Astrocyte (in vitro differentiated cells and primary cell): ENCODE measurements at regions not wholly inside any gene's neighbourhood (a gene's known extent, or its start where the extent isn't known, plus 50 kb on each side); places are given as distances from the start of the nearest gene placed in this dataset.

Experiments used
- DNase-seq: peaks from one replicate; pipeline ENCODE4 v3.0.0-alpha.2; 2010; ENCODE audit warnings: low read depth
- FAIRE-seq: peaks from 2 replicates; lab custom pipeline; 2011; peaks lifted over from hg19 to GRCh38; lab: Jason Lieb, UNC
- H2AFZ ChIP-seq: 2 replicates; pipeline ENCODE4 v1.6.0; 2012; ENCODE audit warnings: low read depth, low read length, inconsistent platforms
- H3K27ac ChIP-seq: 2 replicates; pipeline ENCODE4 v1.5.1; 2011; ENCODE audit warnings: low read depth, low read length, inconsistent platforms
- H3K27me3 ChIP-seq: 2 replicates; pipeline ENCODE4 v1.6.0; 2011; ENCODE audit warnings: low read length, inconsistent platforms; ENCODE audit not compliant: insufficient read depth
- H3K36me3 ChIP-seq: 2 replicates; pipeline ENCODE4 v1.5.1; 2011; ENCODE audit warnings: low read length, inconsistent platforms; ENCODE audit not compliant: insufficient read depth
- H3K4me1 ChIP-seq: 2 replicates; pipeline ENCODE4 v1.5.1; 2011; ENCODE audit warnings: low read length, inconsistent platforms; ENCODE audit not compliant: insufficient read depth
- H3K4me2 ChIP-seq: 2 replicates; pipeline ENCODE4 v1.6.0; 2012; ENCODE audit warnings: low read length, inconsistent platforms
- H3K4me3 ChIP-seq: 2 replicates; pipeline ENCODE4 v1.5.1; 2011; ENCODE audit warnings: low read depth, mild to moderate bottlenecking, low read length, inconsistent platforms; ENCODE audit not compliant: insufficient read depth
- H3K79me2 ChIP-seq: 2 replicates; pipeline ENCODE4 v1.6.0; 2012; ENCODE audit warnings: mild to moderate bottlenecking, low read length, inconsistent platforms; ENCODE audit not compliant: insufficient read depth
- H3K9ac ChIP-seq: 2 replicates; pipeline ENCODE4 v1.6.0; 2012; ENCODE audit warnings: mild to moderate bottlenecking, low read length, inconsistent platforms
- H3K9me3 ChIP-seq: 2 replicates; pipeline ENCODE4 v1.5.1; 2012; ENCODE audit warnings: low read depth, mild to moderate bottlenecking, low read length, inconsistent platforms; ENCODE audit not compliant: insufficient read depth
- H4K20me1 ChIP-seq: 2 replicates; pipeline ENCODE4 v1.6.0; 2012; ENCODE audit warnings: low read length, inconsistent platforms; ENCODE audit not compliant: insufficient read depth
- H3K27ac Mint-ChIP-seq: one replicate; pipeline ENCODE4 v1.8.0; 2021; ENCODE audit warnings: mild to moderate bottlenecking, mixed read lengths; ENCODE audit not compliant: unreplicated experiment
- H3K27me3 Mint-ChIP-seq: one replicate; pipeline ENCODE4 v1.8.0; 2021; ENCODE audit warnings: low read depth, mixed read lengths; ENCODE audit not compliant: unreplicated experiment
- H3K36me3 Mint-ChIP-seq: one replicate; pipeline ENCODE4 v1.8.0; 2021; ENCODE audit warnings: low read depth, mixed read lengths; ENCODE audit not compliant: unreplicated experiment
- H3K4me1 Mint-ChIP-seq: one replicate; pipeline ENCODE4 v1.8.0; 2021; ENCODE audit warnings: low read depth, mixed read lengths; ENCODE audit not compliant: unreplicated experiment
- H3K4me3 Mint-ChIP-seq: one replicate; pipeline ENCODE4 v1.8.0; 2021; ENCODE audit warnings: mild to moderate bottlenecking, moderate library complexity, mixed read lengths; ENCODE audit not compliant: unreplicated experiment
- H3K9me3 Mint-ChIP-seq: one replicate; pipeline ENCODE4 v1.8.0; 2021; ENCODE audit warnings: mild to moderate bottlenecking, mixed read lengths; ENCODE audit not compliant: unreplicated experiment
- CTCF ChIP-seq: IDR thresholded peaks from 2 replicates; pipeline ENCODE4 v1.5.1; 2011; ENCODE audit warnings: low read depth, mild to moderate bottlenecking, inconsistent platforms, low read length, moderate library complexity; ENCODE audit not compliant: insufficient read depth
- EZH2 ChIP-seq: IDR thresholded peaks from 2 replicates; pipeline ENCODE4 v1.6.1; 2012; ENCODE audit warnings: mild to moderate bottlenecking, low read length, inconsistent platforms; ENCODE audit not compliant: insufficient read depth

- no peak for TF ChIP-seq EZH2
- TF ChIP-seq CTCF: no peak
- Histone ChIP-seq H3K36me3 (no peaks in the 10 kb centered on the region), H3K79me2 (no peaks in the 10 kb centered on the region), H3K4me1 (peaks cover 10% of the 10 kb centered on the region), H3K4me3 (no peak overlapping the region), H3K9ac (no peak overlapping the region), H3K9me3 (no peaks in the 10 kb centered on the region), H4K20me1 (no peaks in the 10 kb centered on the region), H3K27ac (no peak overlapping the region), H3K4me2 (peak overlapping the region; percentile 60), H2AFZ (no peak overlapping the region), H3K27me3 (no peaks in the 10 kb centered on the region)
- FAIRE-seq (no peak), DNase-seq (peak; percentile 43)
- Mint-ChIP-seq H3K36me3 (no peaks in the 10 kb centered on the region), H3K4me1 (no peaks in the 10 kb centered on the region), H3K9me3 (no peaks in the 10 kb centered on the region), H3K27me3 (no peaks in the 10 kb centered on the region), H3K4me3 (no peak overlapping the region), H3K27ac (no peak overlapping the region)
These were observed 50.2 kb upstream of the PDE5A start for GRCh38 chr4:119678761-119679160.
